HG03064 (cell line): ENCODE measurements at regions not wholly inside any gene's neighbourhood (a gene's known extent, or its start where the extent isn't known, plus 50 kb on each side); places are given as distances from the start of the nearest gene placed in this dataset.
"Not testable (repeated sequence)": the region's sequence is repeated elsewhere in the genome, so short reads cannot be mapped to it uniquely, and the experiment has no call there.

Experiments used
- ATAC-seq: cut with Tn5 transposase; IDR thresholded peaks from one replicate; pipeline ENCODE4 v1.9.1; 2021; ENCODE audit warnings: low read depth; ENCODE audit not compliant: unreplicated experiment

DNA sequence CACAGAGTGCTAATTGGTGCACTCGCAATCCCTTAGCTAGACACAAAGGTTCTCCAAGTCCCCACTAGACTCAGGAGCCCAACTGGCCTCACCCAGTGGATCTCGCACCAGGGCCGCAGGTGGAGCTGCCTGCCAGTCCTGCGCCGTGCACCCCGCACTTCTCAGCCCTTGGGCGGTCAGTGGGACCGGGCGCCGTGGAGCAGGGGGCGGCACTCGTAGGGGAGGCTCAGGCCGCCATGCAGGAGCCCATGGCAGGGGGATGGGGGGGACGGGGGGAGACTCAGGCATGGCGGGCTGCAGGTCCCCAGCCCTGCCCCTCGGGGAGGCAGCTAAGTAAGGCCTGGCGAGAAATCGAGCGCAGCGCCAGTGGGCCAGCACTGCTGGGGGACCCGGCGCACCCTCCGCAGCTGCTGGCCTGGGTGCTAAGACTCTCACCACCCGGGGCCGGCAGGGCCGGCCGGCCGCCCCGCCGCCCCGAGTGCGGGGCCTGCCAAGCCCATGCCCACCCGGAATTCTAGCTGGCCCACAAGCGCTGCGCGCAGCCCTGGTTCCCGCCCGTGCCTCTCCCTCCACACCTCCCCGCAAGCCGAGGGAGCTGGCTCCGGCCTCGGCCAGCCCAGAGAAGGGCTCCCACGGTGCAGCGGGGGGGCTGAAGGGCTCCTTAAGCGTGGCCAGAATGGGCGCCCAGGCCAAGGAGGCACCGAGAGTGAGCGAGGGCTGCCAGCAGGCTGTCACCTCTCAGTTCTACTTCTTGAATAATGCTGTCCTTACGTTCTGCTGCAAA is 258.2 kb downstream of the GALC start:
- not testable (repeated sequence) for ATAC-seq

DNA sequence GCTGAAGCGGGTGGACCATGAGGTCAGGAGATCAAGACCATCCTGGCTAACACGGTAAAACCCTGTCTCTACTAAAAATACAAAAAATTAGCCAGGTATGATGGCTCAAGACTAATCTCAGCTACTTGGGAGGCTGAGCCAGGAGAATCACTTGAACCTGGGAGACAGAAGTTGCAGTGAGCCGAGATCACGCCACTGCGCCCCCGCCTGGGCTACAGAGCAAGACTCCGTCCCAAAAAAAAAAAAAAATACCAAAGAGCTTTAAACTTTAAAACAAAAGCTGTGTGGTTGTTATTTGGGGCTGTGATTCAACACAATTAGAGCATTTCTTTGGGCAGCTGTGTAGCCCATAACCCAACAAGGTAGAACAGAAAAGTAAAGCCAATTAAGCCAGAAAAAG is 259.9 kb downstream of the GALC start:
- ATAC-seq = not testable (repeated sequence)

DNA sequence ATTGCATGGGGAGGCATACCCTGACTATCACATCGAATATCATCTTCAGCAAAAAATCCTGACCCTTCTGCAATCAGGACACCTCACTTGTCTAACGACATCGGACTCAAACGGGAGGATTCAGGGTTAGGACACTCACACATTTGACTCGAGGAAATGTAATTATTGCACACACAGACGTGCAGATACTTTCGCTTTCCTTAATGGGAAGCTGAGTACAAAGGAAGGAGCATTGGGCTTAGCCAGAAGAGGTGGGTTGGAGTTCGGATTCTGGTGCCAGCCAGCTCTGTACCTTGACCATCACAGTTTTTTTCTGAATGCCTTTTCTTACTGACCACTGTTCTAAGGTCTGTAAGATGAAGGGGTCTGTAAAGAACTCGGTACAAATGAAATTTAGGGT is 260.4 kb downstream of the GALC start:
- ATAC-seq = no peak

DNA sequence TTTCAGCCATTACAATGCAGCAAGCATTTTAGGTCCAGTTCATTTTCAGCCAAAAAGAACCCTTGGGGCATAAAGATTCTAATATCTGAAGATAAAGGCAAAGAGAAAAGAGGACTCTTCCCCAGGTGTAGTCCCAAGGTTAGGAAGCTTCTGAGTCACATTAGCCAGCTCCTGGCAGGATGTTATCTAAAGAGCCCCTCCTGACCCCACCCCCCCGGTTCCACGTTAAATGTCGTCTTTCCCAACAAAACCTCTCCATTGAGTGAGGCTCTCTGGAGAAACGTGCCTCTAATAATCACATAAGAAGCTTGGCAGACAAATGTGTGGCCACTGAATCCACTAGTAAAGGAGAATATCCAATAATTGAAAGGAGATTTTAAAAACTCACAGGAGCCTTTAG is 267.7 kb downstream of the GALC start:
- ATAC-seq = no peak

DNA sequence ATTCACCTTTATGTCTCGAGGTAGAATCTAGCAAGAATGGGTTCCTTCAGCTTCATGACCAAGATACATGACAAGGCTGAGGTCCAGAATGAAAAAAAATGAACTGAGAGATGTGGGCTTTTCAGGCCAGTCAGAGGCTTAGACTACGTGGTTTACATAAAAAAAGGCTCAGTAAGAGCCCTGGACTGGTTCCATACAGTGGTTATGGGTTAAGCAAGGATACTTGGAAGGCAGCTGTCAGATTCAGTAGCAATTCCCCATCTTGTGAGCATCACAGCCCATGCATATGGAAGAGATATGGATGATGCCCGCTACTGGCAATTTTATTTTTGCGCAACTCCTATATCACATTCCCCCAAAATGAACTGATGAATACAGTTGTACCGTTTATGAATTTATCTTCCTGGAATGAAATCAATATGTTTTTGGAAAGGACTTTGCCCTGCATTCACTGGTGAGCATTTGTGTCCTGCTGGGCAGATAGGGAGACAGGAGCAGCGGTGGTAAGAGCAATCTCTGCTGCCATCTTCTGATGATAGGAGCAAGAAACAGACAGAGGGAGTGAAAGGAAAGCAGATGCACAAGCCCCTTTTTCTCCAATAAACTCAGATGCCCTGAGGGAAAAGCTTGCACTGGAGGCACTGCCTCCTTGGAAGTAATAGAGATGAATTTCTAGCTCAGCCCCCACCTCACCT is 280.4 kb downstream of the GALC start:
- no peak for ATAC-seq

DNA sequence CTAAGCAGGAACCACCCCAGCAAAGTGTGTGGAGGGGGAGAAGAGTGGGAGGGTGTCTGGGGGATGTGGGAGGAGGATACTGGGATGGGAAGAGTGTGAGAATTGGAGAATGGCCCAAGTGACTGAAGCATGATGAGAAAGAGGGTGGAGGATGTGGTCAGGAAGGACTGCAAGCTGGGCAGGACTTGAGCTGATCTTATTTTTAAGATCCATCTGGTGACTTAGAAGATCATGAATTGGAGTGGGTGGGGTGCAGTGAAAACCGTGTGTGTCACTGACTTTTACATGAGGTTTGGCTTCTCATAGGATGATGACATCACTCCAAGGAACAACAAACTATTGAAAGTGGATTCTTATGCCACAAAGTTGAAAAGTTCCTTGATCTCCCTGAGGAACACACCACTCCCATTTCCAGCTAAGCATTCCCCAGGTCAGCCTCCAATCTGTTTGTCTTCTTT is 287.5 kb downstream of the GALC start:
- ATAC-seq = no peak

DNA sequence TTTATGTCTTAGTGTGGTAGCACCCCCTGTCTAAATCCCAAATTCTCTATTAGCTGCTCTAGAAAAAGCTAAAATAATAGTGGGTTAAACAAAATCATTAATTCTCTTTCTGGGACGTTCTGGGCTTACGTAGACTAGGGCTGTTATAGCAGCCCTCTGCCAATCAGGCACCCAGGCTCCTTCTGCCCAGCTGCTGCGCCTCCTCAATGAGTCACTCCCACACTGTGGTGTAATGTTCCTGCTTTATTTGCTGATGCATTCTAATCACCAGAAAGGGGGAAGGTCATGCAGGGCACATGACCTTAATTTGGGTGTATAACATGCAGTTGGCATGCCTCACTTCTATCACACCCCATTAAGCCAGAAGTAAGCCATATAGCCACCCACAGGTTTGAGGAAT is 294.5 kb downstream of the GALC start:
- no peak for ATAC-seq

DNA sequence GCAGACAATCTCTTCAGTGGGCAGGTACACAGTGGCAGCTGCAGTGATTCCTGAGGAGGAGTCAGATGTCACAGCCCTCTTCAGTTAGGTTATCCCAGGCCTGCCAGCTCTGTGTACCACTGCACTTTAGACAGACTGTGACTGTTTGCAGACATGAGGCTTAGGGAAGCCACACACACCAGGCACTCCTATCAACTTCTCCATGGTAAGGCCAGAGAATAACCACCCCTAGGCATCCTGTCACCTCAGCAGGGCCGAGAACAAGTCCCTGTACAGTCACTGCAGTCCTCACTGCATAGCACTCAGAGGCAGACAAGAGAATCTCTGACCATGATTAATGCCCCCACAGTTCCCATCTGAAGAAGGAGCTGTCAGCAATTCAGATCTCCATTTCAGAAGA is 296.5 kb downstream of the GALC start:
- ATAC-seq = no peak

DNA sequence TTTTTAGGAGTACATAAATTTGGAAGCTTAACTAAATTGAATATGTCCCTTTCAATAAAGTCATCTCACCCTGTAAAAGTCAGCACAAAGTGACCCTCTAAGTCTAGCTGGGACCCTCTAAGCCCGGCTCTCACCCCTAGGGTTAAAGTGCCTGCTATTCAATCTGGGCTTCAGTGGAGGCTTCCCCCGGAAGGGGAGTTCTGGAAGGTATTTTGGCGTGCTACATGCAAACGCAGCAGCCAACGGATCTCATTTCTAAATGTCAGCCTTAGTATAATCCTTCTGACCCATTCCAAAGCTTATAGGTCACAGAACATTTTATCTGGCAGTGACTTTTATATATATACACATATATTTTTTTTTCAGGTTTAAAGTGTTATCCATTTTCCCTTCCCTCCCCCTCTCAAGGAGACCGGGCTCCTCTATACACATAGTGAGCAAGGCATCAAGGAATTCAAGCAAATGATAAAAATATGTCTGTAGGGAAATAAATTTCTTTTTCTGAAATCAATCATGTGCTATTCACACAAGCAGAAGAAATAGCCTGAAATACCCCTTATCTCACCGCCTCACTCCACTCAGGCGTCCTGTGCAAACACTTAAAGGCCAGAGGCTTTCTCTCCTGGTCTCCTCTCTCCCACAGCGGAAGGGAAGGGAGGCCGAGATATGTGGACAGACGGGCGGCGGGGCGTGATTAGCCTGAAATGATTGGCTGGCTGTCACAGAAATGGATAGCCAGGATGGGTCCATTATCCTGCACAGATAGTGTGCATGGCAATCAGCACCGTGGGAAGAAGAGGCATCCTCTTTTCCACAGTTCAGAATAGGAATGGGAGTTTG is 301.7 kb downstream of the GALC start:
- no peak for ATAC-seq

DNA sequence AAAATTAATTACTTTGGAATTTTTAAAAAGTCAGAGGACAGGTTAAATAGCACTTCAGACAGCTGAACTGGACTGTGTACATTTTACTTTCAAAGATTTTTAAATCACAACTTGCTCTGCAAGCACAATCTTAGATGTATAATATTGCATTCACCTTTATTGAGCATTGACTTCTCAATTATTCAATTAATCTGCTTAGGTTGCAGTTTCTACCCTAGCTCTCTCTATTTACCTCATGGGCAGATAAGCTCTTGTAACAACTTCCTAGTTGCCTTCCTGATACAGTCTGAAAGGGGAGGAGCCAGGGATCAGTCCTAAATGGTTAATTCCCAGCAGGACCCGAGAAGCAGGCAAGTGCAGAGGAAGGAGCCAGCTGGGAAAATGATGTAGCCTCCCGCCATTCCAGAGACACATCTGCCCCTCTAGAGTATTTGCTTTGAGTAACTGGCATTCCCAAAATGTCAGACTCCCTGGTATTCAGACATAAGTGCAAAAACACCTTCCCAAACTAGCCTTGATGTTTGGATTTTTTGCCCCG is 302.8 kb downstream of the GALC start:
- ATAC-seq = no peak

DNA sequence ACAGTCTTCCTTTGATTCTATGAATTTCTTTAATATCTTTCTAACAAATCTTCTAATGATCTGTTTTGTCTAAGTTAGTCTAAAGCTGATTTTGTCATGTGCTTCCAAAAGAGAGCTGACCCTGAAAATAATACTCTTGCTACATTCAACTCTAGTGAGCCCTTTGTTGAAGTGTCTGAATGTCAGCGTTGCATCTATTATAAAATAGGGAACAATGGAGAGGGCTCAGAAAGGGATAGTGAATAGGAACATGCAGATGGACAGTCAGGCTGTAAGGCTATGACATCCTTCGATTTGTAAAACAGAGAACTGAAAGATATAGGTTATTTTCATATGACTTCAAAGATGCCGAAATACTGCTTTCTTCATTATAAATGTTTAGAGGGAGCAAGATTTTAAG is 304.5 kb downstream of the GALC start:
- no peak for ATAC-seq

DNA sequence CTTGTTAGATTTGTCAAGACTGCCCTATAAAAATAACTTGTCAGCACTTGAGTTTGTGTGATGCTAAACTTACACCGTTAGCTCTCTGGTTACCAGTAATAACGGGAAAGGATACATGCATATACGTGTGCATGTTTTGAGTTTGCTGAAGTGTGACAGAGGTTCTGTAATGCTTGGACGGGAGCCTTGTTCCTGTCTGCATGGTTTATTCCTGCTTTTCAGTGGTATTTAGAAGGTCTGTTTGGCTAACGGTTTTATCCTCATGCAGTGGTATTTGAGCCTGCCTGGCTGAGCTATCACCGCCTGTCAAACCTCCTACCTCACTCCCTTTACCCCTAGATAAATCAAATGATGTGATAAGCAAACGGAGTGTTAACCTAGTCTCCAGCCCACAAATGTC is 305.6 kb downstream of the GALC start:
- no peak for ATAC-seq

DNA sequence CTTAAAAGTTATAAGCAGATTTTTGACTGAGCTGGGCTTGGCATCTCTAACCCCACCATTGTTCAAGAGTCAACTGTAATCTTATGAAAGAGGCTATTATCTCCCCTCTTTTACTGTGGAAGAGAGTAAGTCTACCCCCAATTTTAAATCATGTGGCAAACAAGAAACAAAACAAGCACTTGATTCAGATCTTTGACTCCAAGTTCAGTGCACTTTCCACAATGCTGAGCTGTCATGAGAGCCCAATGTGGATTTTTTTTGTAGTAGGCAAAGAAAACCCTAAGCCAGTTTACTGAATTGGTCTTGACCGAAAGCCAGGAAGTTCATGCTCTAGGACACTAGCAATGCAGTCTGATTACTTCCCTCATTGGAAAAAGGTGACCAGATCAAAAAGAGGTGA is 306.2 kb downstream of the GALC start:
- no peak for ATAC-seq

DNA sequence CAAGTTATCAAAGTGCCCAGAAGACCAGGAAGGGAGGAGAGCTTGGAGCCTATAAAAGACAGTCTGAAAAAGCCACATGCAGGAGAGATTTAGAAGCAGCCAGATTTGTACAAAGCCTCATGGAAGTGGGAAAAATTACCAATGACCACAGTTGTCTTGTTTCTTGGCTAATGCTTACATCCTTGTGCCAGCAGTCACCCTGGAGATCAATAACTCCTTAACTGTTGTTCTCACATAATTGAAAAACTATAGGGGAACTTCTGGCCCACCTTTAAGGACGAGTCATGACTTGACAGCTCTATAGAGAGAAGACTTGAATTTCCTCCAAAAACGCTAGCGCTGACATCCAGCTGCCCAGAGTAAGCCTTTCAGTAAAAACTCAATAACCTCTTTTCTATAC is 313.1 kb downstream of the GALC start:
- no peak for ATAC-seq

DNA sequence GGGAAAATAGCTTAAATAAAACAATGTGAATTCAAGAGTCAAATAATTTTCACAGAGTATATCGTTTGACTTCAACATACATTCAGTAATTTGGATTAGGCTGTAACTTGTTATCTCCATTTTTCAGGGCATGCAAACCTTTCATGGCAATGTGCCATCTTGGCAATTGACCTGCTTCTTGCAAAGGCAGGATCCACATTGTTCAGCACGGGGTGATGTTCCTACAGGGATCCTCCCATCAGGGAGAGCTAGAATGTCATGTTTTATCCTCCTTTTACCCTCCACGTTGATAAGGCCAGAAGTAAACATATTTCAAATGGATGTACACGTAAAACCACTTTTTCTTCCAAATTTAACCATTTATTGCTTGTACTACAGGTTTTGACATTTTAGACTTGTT is 314.4 kb downstream of the GALC start:
- no peak for ATAC-seq

DNA sequence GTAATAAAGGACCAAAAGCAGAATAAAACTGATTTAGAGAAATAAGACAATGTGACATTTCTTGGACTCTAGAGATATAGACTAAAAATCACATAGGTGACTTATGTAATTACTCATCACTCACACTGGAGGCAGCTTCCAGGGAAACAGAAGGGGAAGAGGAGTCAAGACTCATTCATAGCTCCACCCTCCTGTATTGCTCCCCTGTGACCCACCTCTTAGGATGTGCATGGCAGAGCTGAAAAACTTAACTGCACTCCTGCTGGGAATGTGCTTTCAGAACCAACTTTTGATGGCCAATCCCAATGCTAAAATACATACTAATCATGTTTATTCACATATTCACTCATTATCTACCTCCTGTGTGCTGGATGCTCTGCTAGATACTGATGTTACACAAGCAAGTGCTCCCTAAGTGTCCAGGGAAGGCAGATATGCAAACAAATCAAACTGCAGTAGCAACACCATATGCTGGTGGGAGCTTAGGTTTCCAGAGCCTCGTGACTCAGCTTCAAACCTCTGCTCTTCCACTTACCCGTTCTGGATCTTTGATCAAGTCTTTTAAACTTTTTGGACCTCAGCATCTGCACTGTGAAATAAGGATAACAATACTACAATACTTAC is 316.1 kb downstream of the GALC start:
- no peak for ATAC-seq

DNA sequence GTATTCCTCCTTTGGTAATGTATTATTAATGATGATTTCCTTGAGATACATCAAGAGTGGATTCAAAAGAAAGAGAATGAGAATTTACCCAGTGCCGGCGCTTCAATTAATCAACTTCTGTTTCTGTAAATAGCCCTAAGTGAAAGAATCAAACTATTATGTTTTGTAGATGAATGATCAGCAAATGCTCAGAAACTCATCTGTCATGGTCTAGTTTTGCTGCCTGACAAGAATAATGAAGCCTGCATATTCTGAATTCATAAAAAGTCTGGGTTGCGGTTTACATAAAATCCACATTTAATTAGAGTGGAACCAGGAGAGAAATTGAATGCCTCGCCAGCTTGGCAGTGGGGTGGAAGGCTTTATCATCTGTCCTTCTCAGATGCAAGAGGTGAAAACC is 325.3 kb downstream of the GALC start:
- ATAC-seq = no peak

DNA sequence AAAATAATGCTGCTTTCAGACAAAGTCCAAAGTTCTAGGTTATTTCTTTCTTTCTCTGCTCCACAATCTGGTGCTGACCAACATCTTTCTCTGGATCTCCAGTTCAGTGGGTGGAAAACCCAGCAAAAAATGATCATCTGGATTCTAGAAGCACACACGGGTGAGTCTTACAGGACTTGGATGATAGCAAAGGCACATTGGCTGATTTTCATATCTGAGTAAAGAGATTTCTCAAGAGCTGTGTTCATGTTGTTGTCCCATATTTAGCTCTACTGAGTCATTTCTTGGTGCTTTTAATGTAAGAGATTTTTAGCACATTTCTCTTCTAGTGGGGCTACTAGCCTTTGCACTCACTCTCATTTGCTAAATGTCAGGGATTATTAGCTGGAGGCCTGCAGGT is 336.7 kb downstream of the GALC start:
- ATAC-seq = no peak

DNA sequence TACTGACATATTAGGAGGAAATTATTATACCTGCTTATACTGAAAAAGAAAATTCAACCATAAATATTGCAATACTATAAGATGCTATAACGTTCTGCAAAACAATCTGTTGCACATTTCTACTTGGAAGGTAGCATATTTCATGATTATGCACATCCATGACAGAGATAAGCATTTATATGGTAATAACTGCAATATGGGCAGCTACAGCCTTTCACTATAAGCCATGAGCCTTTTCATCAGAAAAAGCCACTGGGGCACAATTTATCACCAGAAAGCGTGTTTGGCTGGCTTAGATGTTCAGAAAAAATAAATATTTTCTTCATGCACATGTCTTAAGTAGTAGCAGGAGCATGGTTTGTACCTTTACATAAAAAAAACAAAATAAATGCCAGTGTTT is 340.7 kb downstream of the GALC start:
- ATAC-seq = no peak

DNA sequence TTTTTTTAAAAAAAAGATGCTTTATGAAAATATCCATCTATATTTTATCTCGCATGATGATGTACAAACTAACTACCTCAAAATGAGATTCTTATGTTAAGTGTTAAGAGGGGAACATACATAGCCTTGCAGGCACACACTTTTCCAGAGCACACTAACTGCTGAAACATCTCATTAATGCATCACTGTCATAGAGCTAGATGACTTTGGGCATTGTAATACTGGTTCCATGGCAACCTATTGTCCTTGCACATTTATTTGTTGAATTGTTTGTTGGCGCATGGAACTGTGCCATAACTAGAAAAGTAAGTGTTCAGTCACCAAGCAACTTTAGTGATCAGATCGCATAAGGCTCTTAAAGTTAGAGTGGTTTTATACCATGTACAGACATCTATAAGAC is 348.3 kb downstream of the GALC start:
- ATAC-seq = no peak

DNA sequence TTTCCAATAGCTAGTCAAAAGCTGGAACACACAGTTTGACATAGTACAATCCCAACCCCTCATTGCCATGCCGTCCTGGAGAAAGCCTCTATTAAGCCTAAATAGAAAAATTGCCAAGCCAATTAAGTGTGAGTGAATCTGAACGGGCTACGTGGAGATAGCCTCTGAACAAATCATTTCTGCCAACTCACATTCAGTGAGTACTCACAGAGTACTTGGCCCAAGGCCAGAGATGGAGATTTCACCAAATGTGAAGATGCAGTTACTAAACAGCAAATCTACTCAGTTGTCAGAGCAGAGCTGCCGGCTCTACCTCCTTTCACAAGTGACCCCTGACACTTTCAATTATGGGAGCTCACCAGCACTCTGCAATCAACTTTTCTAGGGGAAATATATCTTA is 350.0 kb downstream of the GALC start:
- no peak for ATAC-seq
